Astrocyte (in vitro differentiated cells and primary cell): ENCODE measurements at regions not wholly inside any gene's neighbourhood (a gene's known extent, or its start where the extent isn't known, plus 50 kb on each side); places are given as distances from the start of the nearest gene placed in this dataset.
"Not testable (repeated sequence)": the region's sequence is repeated elsewhere in the genome, so short reads cannot be mapped to it uniquely, and the experiment has no call there.

Experiments
- DNase-seq: peaks from one replicate; pipeline ENCODE4 v3.0.0-alpha.2; 2010; ENCODE audit warnings: low read depth
- FAIRE-seq: peaks from 2 replicates; lab custom pipeline; 2011; peaks lifted over from hg19 to GRCh38; lab: Jason Lieb, UNC
- H2AFZ ChIP-seq: 2 replicates; pipeline ENCODE4 v1.6.0; 2012; ENCODE audit warnings: low read depth, low read length, inconsistent platforms
- H3K27ac ChIP-seq: 2 replicates; pipeline ENCODE4 v1.5.1; 2011; ENCODE audit warnings: low read depth, low read length, inconsistent platforms
- H3K27me3 ChIP-seq: 2 replicates; pipeline ENCODE4 v1.6.0; 2011; ENCODE audit warnings: low read length, inconsistent platforms; ENCODE audit not compliant: insufficient read depth
- H3K36me3 ChIP-seq: 2 replicates; pipeline ENCODE4 v1.5.1; 2011; ENCODE audit warnings: low read length, inconsistent platforms; ENCODE audit not compliant: insufficient read depth
- H3K4me1 ChIP-seq: 2 replicates; pipeline ENCODE4 v1.5.1; 2011; ENCODE audit warnings: low read length, inconsistent platforms; ENCODE audit not compliant: insufficient read depth
- H3K4me2 ChIP-seq: 2 replicates; pipeline ENCODE4 v1.6.0; 2012; ENCODE audit warnings: low read length, inconsistent platforms
- H3K4me3 ChIP-seq: 2 replicates; pipeline ENCODE4 v1.5.1; 2011; ENCODE audit warnings: low read depth, mild to moderate bottlenecking, low read length, inconsistent platforms; ENCODE audit not compliant: insufficient read depth
- H3K79me2 ChIP-seq: 2 replicates; pipeline ENCODE4 v1.6.0; 2012; ENCODE audit warnings: mild to moderate bottlenecking, low read length, inconsistent platforms; ENCODE audit not compliant: insufficient read depth
- H3K9ac ChIP-seq: 2 replicates; pipeline ENCODE4 v1.6.0; 2012; ENCODE audit warnings: mild to moderate bottlenecking, low read length, inconsistent platforms
- H3K9me3 ChIP-seq: 2 replicates; pipeline ENCODE4 v1.5.1; 2012; ENCODE audit warnings: low read depth, mild to moderate bottlenecking, low read length, inconsistent platforms; ENCODE audit not compliant: insufficient read depth
- H4K20me1 ChIP-seq: 2 replicates; pipeline ENCODE4 v1.6.0; 2012; ENCODE audit warnings: low read length, inconsistent platforms; ENCODE audit not compliant: insufficient read depth
- H3K27ac Mint-ChIP-seq: one replicate; pipeline ENCODE4 v1.8.0; 2021; ENCODE audit warnings: mild to moderate bottlenecking, mixed read lengths; ENCODE audit not compliant: unreplicated experiment
- H3K27me3 Mint-ChIP-seq: one replicate; pipeline ENCODE4 v1.8.0; 2021; ENCODE audit warnings: low read depth, mixed read lengths; ENCODE audit not compliant: unreplicated experiment
- H3K36me3 Mint-ChIP-seq: one replicate; pipeline ENCODE4 v1.8.0; 2021; ENCODE audit warnings: low read depth, mixed read lengths; ENCODE audit not compliant: unreplicated experiment
- H3K4me1 Mint-ChIP-seq: one replicate; pipeline ENCODE4 v1.8.0; 2021; ENCODE audit warnings: low read depth, mixed read lengths; ENCODE audit not compliant: unreplicated experiment
- H3K4me3 Mint-ChIP-seq: one replicate; pipeline ENCODE4 v1.8.0; 2021; ENCODE audit warnings: mild to moderate bottlenecking, moderate library complexity, mixed read lengths; ENCODE audit not compliant: unreplicated experiment
- H3K9me3 Mint-ChIP-seq: one replicate; pipeline ENCODE4 v1.8.0; 2021; ENCODE audit warnings: mild to moderate bottlenecking, mixed read lengths; ENCODE audit not compliant: unreplicated experiment
- CTCF ChIP-seq: IDR thresholded peaks from 2 replicates; pipeline ENCODE4 v1.5.1; 2011; ENCODE audit warnings: low read depth, mild to moderate bottlenecking, inconsistent platforms, low read length, moderate library complexity; ENCODE audit not compliant: insufficient read depth
- EZH2 ChIP-seq: IDR thresholded peaks from 2 replicates; pipeline ENCODE4 v1.6.1; 2012; ENCODE audit warnings: mild to moderate bottlenecking, low read length, inconsistent platforms; ENCODE audit not compliant: insufficient read depth

DNA sequence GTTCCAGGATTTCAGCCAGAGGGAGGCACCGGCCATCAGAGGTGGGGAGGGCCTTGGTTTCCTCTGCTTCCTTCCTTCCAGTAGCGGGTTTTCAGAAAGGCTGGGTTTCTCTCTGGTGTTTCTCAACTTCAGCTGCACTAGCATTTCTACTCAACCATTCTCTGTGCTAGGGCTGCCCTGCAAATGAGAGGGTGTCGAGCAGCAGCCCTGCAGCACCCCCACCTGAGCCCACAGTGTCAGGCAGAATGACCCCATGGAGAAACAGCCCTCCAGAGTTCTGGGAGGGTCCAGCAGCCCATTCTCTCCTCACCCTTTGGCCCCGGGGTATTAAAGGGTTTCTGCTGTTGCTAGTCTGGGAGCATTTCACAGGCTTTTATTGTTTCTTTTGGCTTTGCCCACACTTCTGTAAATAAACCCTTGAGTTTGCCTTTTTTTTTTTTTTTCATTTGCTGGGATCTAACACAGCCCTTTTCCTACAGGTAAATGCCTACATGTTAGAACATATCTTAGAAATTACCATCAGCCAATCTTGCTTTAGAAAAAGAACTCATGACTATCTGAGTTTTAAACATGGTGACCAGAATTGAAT lies 151.5 kb upstream of the VIPR2 start:
- no peak overlapping the region for H2AFZ ChIP-seq
- H3K4me3 ChIP-seq: no peak overlapping the region
- no peaks in the 10 kb centered on the region for H3K79me2 ChIP-seq
- no peak overlapping the region for H3K4me3 Mint-ChIP-seq
- no peak for TF ChIP-seq EZH2
- no peak for TF ChIP-seq CTCF
- H3K27me3 Mint-ChIP-seq: peaks cover 6% of the 10 kb centered on the region
- peaks cover 3% of the 10 kb centered on the region for H3K9me3 Mint-ChIP-seq
- H3K4me2 ChIP-seq: no peak overlapping the region
- DNase-seq: no peak
- no peak overlapping the region for H3K27ac Mint-ChIP-seq
- H3K27ac ChIP-seq: no peak overlapping the region
- no peak for FAIRE-seq
- H3K27me3 ChIP-seq: no peaks in the 10 kb centered on the region
- H3K4me1 Mint-ChIP-seq: no peaks in the 10 kb centered on the region
- H3K9ac ChIP-seq: no peak overlapping the region
- no peaks in the 10 kb centered on the region for H3K9me3 ChIP-seq
- H3K36me3 ChIP-seq: no peaks in the 10 kb centered on the region
- no peaks in the 10 kb centered on the region for H3K36me3 Mint-ChIP-seq
- no peaks in the 10 kb centered on the region for H4K20me1 ChIP-seq
- H3K4me1 ChIP-seq: no peaks in the 10 kb centered on the region

- H3K4me2 ChIP-seq, H3K4me3 Mint-ChIP-seq, H3K4me1 Mint-ChIP-seq, H4K20me1 ChIP-seq, H3K9me3 ChIP-seq, FAIRE-seq, H3K27me3 ChIP-seq, H3K27ac Mint-ChIP-seq, DNase-seq, H3K36me3 Mint-ChIP-seq, H2AFZ ChIP-seq, H3K4me3 ChIP-seq, H3K4me1 ChIP-seq, H3K79me2 ChIP-seq, H3K36me3 ChIP-seq, H3K27me3 Mint-ChIP-seq, H3K9ac ChIP-seq, H3K27ac ChIP-seq: not testable (repeated sequence)
- H3K9me3 Mint-ChIP-seq: peaks cover 11% of the 10 kb centered on the region
Measured at GRCh38 chr7:159286487-159286886, 141.8 kb upstream of the VIPR2 start.

DNA sequence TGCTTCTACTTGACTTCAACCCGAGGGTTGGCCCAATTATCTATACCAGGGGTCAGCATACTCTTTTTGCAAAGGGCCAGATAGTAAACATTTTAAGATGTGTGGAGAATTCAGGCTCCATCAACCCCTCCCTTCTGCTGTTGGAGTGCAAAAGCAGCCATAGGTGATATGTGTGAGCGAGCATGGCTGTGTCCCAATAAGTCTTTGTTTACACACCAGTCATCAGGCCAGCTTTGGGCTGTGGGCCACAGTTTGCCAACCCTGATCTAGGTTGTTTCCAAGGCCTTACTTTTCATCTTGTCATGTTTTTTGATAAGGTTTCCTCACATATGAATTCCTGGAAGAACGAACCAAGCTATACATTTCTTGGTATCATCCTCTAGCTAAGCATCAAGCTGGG lies 136.9 kb upstream of the VIPR2 start:
- Histone ChIP-seq H3K27me3 (no peaks in the 10 kb centered on the region), H3K27ac (no peak overlapping the region), H2AFZ (no peak overlapping the region), H3K4me3 (no peak overlapping the region), H4K20me1 (no peaks in the 10 kb centered on the region), H3K4me2 (no peak overlapping the region), H3K36me3 (no peaks in the 10 kb centered on the region), H3K9ac (no peak overlapping the region), H3K4me1 (no peaks in the 10 kb centered on the region), H3K9me3 (peaks cover 7% of the 10 kb centered on the region), H3K79me2 (no peaks in the 10 kb centered on the region)
- Mint-ChIP-seq H3K36me3 (no peaks in the 10 kb centered on the region), H3K4me3 (no peak overlapping the region), H3K9me3 (peaks cover 15% of the 10 kb centered on the region), H3K27me3 (no peaks in the 10 kb centered on the region), H3K4me1 (no peaks in the 10 kb centered on the region), H3K27ac (no peak overlapping the region)
- DNase-seq (no peak), FAIRE-seq (no peak)
- no peak for TF ChIP-seq EZH2
- TF ChIP-seq CTCF: no peak
